Heart left ventricle (tissue), 16 donors: ENCODE measurements at regions not wholly inside any gene's neighbourhood (a gene's known extent, or its start where the extent isn't known, plus 50 kb on each side); places are given as distances from the start of the nearest gene placed in this dataset.
A peak's percentile ranks its signal among the peaks of the same experiment; 100 is the strongest.
"Not testable (repeated sequence)": the region's sequence is repeated elsewhere in the genome, so short reads cannot be mapped to it uniquely, and the experiment has no call there.

Experiments
- ATAC-seq, 4 donors: fragments of 200-7000 bp; cut with Tn5 transposase; one replicate each; pipeline ENCODE4 v1.9.1; 2020 to 2022; ENCODE audit warnings: moderate library complexity in 4 of 4, mild to moderate bottlenecking in 3 of 4, moderate number of reproducible peaks in 1 of 4
- DNase-seq, 5 donors: peaks; one replicate each; pipeline ENCODE4 v3.0.0-alpha.2; 2020
- H3K27ac ChIP-seq, 12 donors: fragments of 200-600 bp; sonication (generic) in 4 of 12; one replicate each; pipeline versions ENCODE4 v1.5.0 to v1.8.0; 2016 to 2022; ENCODE audit warnings: mild to moderate bottlenecking in 2 of 12
- H3K27me3 ChIP-seq, 9 donors: fragments of 200-600 bp; sonication (generic) in 2 of 9; one replicate each; pipeline versions ENCODE4 v1.5.1 to v1.8.0; 2016 to 2022; ENCODE audit warnings: mild to moderate bottlenecking in 3 of 9
- H3K36me3 ChIP-seq, 9 donors: fragments of 200-600 bp; sonication (generic) in 2 of 9; one replicate each; pipeline versions ENCODE4 v1.5.0 to v1.8.0; 2018 to 2022; ENCODE audit warnings: mild to moderate bottlenecking in 2 of 9
- H3K4me1 ChIP-seq, 12 donors: fragments of 200-600 bp; sonication (generic) in 4 of 12; one replicate each; pipeline versions ENCODE4 v1.5.0 to v1.8.0; 2016 to 2022; ENCODE audit warnings: mild to moderate bottlenecking in 3 of 12
- H3K4me3 ChIP-seq, 12 donors: fragments of 200-600 bp; sonication (generic) in 4 of 12; one replicate each; pipeline versions ENCODE4 v1.5.0 to v1.8.0; 2017 to 2022; ENCODE audit warnings: mild to moderate bottlenecking in 9 of 12, moderate library complexity in 4 of 12
- H3K9me3 ChIP-seq, 12 donors: fragments of 200-600 bp; sonication (generic) in 4 of 12; one replicate each; pipeline versions ENCODE4 v1.5.0 to v1.8.0; 2016 to 2022; ENCODE audit warnings: mild to moderate bottlenecking in 1 of 12
- CTCF ChIP-seq, 12 donors: fragments of 200-600 bp; sonication (generic) in 4 of 12; IDR thresholded peaks; one replicate each; pipeline versions ENCODE4 v1.5.0 to v1.8.0; 2018 to 2022; ENCODE audit warnings: antibody characterized with exemption in 12 of 12, mild to moderate bottlenecking in 5 of 12
- POLR2A ChIP-seq, 2 donors: fragments of 450-650 bp; IDR thresholded peaks; one replicate each; pipeline ENCODE4 v1.6.1; 2017; ENCODE audit warnings: antibody characterized with exemption in 2 of 2, mild to moderate bottlenecking in 2 of 2, moderate library complexity in 2 of 2
- WGBS, 4 donors: extraction: QIAGEN DNeasy Blood & Tissue Kit in 2 of 4; methylation state at CpG; one replicate each; pipeline versions ENCODE4 v1.1.5 to v1.1.7; 2013 to 2018; 5-methylcytosine and 5-hydroxymethylcytosine counted together
- intact Hi-C, 10 donors: fragments of 100-400 bp; cut with DNase I; formaldehyde crosslinking; loops; one replicate each; pipeline versions ENCODE4 v1.11.1 to v1.14.2; 2022
- donor health status: ischemic (EF 13 %, LVEDD 7.1; RV severe dilation, severe dysfunction).
- donor health status: healthy with polysubstance abuse.
- donor health status: DM: no; HTN: yes; CAD: no.
- donor health status: DM: no; HTN: no; CAD: no.
- donor health status: ischemic (EF 25% LVEDD 6.9; RV normal size, moderate dysfunction).
- donor health status: ischemic (EF 25% LVEDD 5.7; RV mildly dilated, moderate dysfunction).
- donor health status: healthy.
- donor health status: DM: yes; HTN: yes; CAD: no.
- donor health status: ischemic (EF 35%, LVEDD 5.7; RV mildly dilated, moderate dysfunction).
- donor health status: nonischemic (EF 11% LVEDD 7.7; RV severe dilation, severe dysfunction).
- donor health status: DM: yes; HTN: yes; CAD: no.
- donor health status: PGD.
- donor health status: ischemic (EF 29% LVEDD 5.4; RV normal size, mild dysfunction).
- donor health status: nonischemic (EF 23%, LVEDD 6.1; RV moderate dilation, normal function).

- H3K36me3 ChIP-seq = no peaks in the 10 kb centered on the region
- H3K4me1 ChIP-seq = no peaks in the 10 kb centered on the region
- no peaks in the 10 kb centered on the region for H3K9me3 ChIP-seq
- no peak for ATAC-seq
- no peak for TF ChIP-seq CTCF (IDR thresholded peaks at IDR 0.05)
- no peak for TF ChIP-seq POLR2A (IDR thresholded peaks at IDR 0.05)
- 82 to 100% (median 92%) methylated on average over 1 of the region's 1 CpG for WGBS, 4 donors
- no peak for DNase-seq
- H3K4me3 ChIP-seq = no peak overlapping the region
- intact Hi-C loops = no loop called here
- H3K27me3 ChIP-seq = no peaks in the 10 kb centered on the region
- no peak overlapping the region for H3K27ac ChIP-seq
These were observed 151.3 kb downstream of the MFSD1 start for GRCh38 chr3:158953131-158953530.

- Histone ChIP-seq H3K36me3 (no peaks in the 10 kb centered on the region), H3K4me1 (no peaks in the 10 kb centered on the region), H3K27ac (no peak overlapping the region), H3K4me3 (no peak overlapping the region), H3K9me3 (no peaks in the 10 kb centered on the region), H3K27me3 (no peaks in the 10 kb centered on the region)
- intact Hi-C loops = no loop called here
- TF ChIP-seq CTCF (IDR thresholded peaks at IDR 0.05) (no peak), POLR2A (IDR thresholded peaks at IDR 0.05) (no peak)
- WGBS, 4 donors = 64 to 82% (median 68%) methylated on average over 2 of the region's 2 CpGs
- DNase-seq = no peak
- ATAC-seq = no peak
These were observed 152.6 kb downstream of the MFSD1 start for GRCh38 chr3:158954420-158954819.

- H3K9me3 ChIP-seq, H3K36me3 ChIP-seq, intact Hi-C loops, H3K27ac ChIP-seq, H3K4me3 ChIP-seq, H3K27me3 ChIP-seq, DNase-seq, H3K4me1 ChIP-seq, ATAC-seq: not testable (repeated sequence)
- no CpG with 5 or more reads among the region's 1 CpG for WGBS, 4 donors
These were observed 155.9 kb downstream of the MFSD1 start for GRCh38 chr3:158957777-158958176.

GRCh38 chr3:158958873-158959272, 157.0 kb downstream of the MFSD1 start:
- no peaks in the 10 kb centered on the region for H3K27me3 ChIP-seq
- intact Hi-C loops = no loop called here
- ATAC-seq = peak in 3 of 4 donors; percentile 50 to 65 (median 54)

More at GRCh38 chr3:158958873-158959272, 157.0 kb downstream of the MFSD1 start:
- no peak for DNase-seq
- 44 to 76% (median 65%) methylated on average over 2 of the region's 2 CpGs for WGBS, 4 donors
- H3K4me1 ChIP-seq = no peaks in the 10 kb centered on the region
- H3K27ac ChIP-seq = no peak overlapping the region
- H3K9me3 ChIP-seq = no peaks in the 10 kb centered on the region
- TF ChIP-seq POLR2A (IDR thresholded peaks at IDR 0.05) = no peak
- no peak for TF ChIP-seq CTCF (IDR thresholded peaks at IDR 0.05)
- H3K4me3 ChIP-seq = no peak overlapping the region
- no peaks in the 10 kb centered on the region for H3K36me3 ChIP-seq
